HG03469 (cell line): ENCODE measurements at regions not wholly inside any gene's neighbourhood (a gene's known extent, or its start where the extent isn't known, plus 50 kb on each side); places are given as distances from the start of the nearest gene placed in this dataset.
"Not testable (repeated sequence)": the region's sequence is repeated elsewhere in the genome, so short reads cannot be mapped to it uniquely, and the experiment has no call there.

ENCODE experiments used
- ATAC-seq: cut with Tn5 transposase; IDR thresholded peaks from one replicate; pipeline ENCODE4 v1.9.1; 2021; ENCODE audit warnings: mild to moderate bottlenecking, moderate library complexity, moderate number of reproducible peaks; ENCODE audit not compliant: unreplicated experiment

DNA sequence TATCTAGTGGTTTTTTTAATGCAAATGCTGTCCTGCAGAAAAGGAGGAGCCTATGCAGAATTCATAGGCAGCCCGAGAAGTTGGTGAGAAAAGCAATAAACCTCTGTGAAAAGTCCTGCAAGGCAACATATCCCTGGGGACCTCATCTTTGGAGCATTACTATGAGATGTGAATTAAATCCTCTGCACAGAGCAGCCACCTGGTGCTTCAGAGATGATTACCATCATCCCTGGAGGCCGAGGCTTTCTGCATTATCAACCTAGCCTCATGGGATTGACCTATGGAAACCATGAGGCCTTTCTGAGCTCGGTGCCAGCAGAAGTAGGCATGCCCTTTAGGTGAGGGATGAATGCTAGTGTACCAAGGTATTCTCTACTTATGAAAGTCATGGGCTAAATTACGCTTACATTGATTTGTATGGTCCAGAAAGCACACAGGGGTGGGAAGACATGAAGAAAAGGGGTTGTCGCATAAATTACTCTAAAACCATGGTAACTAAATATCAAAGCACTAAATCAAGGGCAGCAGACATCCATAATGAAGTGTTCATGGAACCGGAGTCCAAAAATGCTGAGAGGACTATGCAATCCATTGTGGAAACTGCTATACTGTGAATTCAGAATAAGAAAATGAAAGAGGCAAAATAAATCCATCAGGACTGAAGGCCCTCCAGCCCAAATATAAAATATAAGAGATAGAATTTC lies 623.5 kb upstream of the DDX18 start:
- ATAC-seq = no peak

DNA sequence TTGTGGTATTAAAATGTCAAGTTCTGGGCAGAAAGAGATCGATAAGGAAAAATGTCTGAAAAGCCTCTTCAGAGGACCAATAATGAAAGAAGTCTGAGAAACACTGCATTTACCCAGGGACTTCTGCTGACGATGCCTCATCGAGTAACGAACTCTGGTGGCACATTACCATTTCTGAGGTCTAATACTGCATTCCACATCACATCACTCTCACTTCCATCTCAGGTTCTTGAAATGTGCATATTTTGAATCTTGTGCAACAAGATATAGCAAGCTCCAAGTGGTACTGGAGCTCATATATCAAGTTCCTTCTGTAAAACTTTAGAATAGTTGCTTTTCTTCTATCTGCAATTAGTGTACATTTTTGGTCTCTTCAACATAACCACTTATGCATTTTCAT lies 619.1 kb upstream of the DDX18 start:
- no peak for ATAC-seq

DNA sequence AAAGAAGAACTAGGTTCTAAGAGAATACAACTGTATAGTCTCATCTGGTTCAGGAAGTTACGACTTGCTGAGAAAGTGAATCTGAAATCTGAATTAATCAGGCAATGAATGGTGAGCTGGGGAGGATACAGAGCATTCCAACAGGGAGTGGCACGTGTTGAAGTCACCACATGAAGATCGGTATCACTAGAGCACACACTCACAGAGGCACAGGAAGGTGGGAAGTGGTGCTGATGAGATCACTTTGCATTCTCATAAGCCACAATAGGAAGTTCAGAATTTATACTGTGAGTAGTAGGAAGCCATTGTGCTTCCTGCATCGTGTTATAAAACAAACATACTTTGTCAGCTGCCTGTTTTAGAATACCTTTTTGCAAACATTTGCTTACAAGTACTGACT lies 615.0 kb upstream of the DDX18 start:
- ATAC-seq = no peak

DNA sequence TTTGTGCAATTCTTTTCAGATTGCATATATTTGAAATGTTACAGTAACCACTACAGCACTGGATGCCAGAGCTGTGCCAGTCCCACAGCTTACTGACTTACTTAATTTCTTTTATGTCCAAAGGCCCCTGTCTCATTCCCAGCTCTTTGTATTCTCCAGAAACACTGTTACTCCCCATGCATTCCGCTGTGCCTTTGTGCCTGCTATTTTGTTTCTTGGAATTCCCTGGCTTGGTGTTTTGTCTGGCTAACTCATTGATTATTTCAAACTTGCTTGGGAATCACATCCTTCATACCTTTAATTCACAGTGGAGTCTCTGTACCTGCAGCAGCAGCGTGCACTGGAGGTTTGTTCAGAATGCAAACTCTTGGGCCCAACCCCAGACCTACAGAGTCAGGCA lies 601.9 kb upstream of the DDX18 start:
- no peak for ATAC-seq

DNA sequence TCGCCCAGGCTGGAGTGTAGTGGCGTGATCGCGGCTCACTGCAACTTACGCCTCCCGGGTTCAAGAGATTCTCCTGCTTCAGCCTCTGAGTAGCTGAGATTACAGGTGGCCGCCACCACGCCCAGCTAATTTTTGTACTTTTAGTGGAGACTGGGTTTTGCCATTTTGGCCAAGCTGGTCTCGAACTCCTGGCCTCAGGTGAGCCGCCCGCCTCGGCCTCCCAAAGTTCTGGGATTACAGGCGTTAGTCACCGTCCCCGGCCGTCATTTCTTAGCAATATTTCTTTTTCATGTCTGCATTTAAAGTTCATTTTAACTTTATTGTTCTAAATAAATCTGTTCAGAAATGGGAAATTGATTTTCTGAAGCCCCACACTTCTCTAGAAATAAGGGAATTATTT lies 597.3 kb upstream of the DDX18 start:
- ATAC-seq = no peak

DNA sequence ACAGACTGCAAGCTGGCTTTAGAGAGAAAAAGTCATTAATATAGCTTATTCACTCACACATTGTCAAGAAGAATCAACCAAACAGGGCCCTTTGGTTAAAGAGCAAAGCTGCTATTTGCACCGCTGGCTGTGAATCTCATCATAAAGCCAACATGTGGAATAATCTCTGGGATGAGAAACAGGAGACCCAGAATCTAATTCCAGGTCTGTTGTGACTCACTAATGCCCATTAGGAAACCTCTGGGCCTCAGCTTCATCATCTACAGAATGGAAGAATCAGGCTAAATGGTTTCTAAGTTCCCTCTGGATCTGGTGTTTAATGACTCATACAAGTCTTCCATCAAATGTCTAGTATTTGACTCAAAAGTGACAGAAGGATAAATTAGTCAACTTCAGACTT lies 591.7 kb upstream of the DDX18 start:
- no peak for ATAC-seq

DNA sequence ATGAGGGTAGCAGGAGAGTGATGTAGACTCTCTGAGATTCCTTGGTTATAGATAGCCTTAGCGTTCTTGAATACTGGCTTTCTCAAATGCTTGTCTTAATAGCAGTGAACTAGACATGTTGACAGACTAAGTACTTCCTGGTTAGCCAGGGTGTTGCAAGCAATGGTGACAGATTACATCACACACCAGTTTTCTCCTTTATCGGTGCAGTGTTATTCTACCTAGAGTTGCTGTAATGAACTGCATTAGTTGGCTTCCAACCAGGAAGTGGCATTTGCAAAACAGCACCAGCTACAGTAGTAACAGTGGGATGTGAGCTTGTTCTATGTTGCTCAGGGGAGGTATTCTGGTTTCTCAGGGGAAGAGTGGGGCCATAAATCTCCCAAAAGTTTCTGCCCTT lies 582.2 kb upstream of the DDX18 start:
- ATAC-seq = no peak

DNA sequence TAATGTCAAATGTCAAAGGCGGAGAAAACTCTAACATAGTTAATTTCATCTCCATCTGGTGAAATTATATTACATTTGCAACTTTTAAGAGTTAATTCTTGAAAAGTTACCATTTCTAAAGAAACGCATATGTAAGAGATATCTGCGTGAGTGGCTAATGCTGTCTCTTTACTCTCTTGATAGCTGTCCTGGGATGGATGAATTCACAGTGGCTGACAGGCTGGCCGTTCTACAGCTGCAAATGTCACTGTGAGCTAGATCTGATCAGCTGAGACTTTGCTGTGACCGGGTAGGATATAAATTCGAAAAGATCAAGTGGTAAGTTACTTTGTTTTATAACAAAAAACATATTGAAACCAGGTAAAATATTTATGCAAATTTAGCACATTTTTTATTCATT lies 557.1 kb upstream of the DDX18 start:
- ATAC-seq = no peak

DNA sequence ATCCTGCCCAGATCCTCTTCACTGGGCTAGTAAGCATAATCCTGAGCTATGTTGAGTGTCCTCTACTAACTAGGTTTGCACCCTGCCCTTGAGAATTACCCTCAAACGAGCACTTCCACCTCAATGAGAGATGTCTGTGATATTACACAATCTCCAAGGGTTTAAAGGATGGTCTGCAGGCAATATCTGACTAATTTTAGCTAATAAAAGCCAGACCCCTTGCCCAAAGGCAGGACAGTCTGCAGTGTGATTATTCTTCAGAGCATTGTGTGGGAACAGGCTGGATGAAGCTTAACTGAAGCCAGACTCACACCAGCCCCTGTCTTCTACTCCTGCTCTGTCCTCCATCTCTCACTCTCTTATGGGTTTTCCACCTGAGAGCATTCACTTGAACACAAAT lies 544.9 kb upstream of the DDX18 start:
- no peak for ATAC-seq

DNA sequence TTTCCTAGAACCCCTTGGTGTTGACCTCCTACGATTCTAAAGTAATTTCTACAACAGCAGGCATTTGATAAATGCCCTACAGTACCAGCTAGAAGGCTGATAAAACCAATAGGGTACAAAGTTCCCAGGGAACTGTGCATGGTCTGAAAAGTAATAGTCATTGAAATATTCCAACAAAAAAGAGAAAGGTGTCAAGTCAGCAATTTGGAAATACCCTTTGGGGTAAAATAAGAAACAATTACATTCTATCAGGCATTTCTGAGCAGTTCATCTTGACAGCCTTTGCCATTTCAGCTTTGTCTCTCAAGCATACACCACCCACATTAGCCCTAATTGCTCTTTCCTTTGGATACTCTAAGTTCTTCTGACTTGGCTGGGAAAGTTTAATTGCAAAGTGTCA lies 542.9 kb upstream of the DDX18 start:
- no peak for ATAC-seq

DNA sequence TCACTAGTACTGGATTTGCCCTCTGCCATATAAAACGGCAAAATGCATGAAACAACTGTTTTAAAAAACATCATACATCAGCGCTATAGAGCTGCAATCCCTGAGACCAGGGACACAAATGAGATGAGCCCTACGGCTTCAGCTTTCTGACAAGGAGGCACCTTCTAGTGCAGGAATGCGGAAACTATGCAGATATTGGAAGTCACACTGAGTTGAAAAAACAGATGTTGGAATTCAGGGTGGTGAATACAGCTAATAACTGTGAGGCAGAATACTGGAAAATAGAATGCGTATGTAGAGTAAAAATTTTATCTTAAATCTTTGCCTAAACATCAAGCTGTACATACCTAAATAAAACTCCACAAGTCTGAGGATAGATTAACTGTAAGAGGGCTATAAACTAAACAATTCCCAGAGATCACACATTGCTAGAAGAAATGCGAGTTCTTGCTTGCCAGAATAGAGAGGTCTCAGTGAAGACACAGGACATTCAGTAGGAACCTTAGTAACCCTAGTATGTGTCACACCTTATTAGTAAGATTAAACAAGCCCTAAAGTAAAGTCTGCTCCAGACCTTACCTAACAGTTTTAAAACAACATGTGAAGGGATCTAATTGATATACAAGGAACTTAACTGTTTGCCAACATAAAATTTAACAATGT lies 541.4 kb upstream of the DDX18 start:
- no peak for ATAC-seq

DNA sequence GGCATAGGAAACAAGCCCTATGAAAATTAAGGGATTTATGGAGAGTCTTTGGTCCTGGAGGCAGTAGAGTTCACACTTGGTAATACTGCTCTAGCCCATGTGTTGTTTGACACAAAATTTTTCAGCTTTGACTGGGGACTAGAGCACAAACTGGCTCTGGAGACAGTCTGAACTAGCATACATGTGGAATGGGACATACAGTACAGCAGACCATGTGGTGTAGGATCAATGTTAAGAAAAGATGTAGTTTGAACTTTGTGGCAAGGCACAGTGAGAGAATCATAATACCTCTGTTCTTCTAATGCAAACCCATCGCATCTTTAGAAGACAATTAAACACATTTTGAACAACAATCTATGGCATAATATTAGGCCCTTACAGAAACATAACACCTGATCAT lies 521.5 kb upstream of the DDX18 start:
- no peak for ATAC-seq

DNA sequence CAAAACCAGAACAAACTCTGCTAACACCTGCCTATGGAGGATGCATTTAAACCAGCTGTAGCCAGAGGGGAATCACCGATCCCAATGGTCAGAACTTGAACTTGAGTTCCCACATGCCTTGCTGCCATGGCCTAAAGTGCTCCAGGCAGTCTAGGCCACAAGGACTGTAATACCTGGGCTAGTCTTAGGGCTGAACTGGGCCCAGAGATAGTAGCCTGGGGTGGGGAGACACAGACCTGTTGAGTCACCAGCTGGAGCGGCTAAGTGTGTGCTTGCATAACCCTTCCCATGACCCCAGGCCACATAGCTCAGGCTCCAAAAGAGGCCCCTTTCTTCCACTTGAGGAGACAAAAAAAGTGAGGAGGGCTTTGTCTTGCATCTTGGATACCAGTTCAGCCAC lies 515.0 kb upstream of the DDX18 start:
- ATAC-seq = no peak

DNA sequence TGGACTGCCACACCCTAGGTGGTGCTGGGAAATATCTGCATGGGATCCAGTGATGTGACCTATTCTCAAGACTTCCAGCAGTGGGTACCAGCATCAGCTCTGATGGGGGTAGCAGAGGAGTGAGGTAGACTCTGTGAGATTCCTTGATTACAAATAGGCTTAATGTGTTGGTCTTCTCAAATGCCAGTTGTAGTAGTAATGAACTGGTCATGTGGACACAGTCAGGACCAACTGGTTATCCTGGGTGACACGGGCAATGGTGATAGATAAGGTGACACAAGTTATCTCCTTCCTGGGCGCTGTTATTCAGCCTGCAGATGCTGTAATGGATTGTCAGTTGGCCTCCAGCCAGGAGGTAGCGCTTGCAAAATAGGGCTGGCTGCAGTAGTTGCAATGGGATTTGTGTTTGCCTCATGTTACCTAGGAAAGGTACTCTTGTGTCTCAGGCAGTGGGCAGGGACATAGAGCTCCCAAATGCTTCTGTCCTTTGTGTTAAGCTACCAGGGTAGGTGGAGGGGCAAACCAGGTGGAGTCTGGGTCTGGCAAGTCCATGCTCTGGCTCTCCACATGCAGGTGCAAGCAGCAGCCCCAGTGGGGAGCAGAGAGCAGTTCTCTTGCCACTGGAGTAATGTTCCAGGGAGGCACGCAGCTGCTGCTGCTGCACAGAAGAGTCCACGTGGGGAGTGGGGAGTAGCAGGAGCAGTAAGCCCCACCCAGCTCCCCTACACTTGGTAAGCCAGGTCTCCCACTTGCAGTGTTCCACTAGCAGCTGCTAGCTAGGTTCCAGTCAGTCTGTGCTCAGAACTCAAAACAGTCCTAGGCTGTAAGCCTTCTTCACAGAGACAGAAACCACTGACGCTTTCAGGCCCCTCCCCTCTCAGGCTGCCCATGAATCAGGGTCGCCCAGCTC lies 505.4 kb upstream of the DDX18 start:
- ATAC-seq = no peak

DNA sequence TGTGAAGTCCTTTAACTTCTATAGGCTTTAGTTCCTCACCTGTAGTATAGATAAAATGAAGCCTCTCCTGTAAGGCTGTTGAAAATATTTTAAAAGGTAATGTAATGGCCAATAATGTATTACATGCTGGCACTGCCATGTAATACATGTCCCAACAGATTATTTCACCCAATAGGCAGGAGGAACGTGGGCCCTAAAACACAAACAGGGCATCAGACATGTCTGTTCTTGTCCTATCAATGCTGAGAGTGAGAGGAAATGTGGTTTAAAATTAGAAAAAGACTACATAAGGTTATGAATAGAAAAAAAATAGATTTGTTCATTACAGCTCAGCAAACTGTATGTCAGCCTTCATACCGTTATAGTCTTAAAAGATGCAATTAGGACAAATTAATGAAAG lies 492.7 kb upstream of the DDX18 start:
- no peak for ATAC-seq

DNA sequence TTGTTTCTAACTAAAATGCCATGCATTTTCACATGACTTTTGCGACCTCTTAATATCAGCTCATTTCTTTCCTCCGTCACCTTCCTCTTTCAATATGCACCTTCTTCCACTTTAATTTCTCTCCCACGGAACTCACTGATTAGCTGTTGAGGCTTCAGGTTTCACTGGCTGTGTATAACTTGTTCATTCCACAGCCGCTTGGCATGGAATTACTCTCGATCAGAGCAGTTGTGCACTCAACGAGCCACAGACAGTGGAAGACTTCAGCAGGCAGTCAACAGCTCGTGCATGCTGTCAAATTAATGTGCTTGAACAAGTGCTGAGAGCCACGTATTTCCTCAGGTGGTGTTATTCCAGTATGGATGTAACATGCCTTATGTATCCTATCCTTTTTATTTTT lies 491.2 kb upstream of the DDX18 start:
- ATAC-seq = no peak

DNA sequence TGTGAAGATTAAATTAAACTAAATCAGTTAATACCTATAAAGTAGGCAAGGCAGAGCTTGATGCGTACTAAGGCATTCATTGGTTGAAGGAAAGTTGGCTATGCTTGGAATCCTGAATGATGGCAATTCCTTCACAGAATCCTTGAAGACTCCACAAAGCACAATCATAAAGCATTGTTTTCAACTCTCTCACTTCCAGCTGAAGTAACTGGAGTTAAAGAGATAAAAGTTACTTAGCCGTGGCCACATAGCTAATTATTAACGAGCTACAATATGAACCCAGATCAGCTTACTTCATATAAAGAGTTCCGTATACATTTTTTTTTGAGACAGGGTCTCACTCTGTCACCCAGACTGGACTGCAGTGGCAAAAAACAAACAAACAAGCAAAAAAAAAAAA lies 483.9 kb upstream of the DDX18 start:
- ATAC-seq = no peak

DNA sequence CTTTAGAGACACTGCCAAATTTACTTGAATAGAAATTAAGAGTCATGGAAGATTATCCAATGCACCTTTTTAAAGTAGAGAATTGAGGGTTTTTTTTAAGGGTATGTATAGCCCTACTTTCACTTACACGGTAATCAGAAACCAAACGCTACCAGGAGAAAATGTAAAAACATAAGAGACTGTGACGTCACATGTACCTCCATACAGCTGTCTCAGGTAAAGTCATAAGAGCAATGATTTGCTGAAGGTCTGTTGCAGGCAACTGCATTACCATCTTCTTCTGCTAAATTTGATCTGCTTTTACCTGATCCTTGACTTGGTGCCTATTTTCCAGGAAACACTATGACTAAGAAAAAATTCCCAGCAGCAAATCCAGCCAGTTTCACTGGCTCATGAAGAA lies 478.5 kb upstream of the DDX18 start:
- no peak for ATAC-seq

DNA sequence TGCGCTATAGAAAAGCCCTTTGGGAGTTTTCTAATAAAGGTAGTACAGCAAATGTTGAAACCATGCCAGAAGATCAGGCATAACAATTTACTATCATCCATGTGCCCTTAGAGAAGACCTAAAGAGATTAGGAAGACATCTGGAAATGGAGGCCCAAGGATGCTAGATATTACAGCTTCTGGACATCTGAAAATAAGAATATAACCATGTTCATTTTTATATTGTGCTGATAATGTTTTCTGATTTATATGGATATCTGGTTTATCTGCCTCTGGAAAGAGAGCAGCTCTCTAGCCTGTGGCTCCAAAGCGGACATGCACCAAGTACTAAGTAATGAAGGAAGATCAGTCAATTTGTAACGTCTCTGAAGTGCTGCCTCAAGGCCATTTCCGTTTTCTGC lies 478.0 kb upstream of the DDX18 start:
- no peak for ATAC-seq

DNA sequence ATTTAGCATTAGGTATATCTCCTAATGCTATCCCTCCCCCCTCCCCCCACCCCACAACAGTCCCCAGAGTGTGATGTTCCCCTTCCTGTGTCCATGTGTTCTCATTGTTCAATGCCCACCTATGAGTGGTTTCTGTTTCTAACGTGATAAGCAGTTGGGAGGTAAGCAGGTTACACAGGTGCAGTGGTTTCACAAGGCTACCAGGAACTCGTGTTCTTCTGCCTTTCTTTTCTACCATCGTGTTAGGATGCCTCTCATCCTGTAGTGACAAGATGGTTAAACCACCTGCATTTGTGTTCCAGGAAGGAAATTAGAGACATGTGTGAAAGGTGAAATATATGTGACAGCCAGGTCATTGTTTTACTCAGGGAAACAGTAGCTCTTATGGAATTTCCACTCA lies 476.5 kb upstream of the DDX18 start:
- not testable (repeated sequence) for ATAC-seq

DNA sequence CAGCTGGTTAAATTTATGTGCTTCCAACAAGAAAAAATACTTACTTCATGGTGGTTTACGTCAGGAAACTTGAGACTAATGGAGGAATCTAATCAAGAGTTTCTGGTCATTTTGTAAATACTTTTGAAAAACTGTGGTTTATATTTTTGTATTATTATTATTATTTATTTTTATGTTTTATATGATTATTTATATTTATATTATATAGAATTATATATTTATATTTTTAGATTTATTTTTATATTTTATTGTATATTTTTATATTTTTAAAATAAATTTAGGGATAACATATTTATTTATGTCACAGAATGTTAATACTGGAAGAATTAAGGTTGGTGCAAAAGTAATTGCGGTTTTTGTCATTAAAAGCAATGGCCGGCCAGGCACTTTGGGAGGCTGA lies 474.5 kb upstream of the DDX18 start:
- no peak for ATAC-seq

DNA sequence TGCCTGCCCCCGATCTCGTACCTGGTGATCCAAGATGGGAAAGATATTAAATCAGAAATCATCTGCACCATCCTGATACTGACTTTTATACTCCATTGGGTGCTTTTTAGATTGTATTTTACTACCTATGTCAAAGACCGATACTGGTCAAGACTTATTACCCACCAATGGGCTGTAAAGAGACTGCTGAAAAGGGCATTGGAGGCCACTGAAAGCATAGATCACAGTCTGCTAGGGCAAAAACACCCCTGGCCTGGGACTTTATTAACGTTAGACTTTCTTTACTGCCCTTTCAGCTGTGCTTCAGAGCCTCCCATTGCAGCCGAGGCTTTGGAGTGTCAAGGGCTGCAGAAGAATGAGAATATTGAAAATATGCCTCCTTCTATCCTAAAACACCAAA lies 472.8 kb upstream of the DDX18 start:
- no peak for ATAC-seq
